ENCODE measurements at regions not wholly inside any gene's neighbourhood (a gene's known extent, or its start where the extent isn't known, plus 50 kb on each side); places are given as distances from the start of the nearest gene placed in this dataset.

DNA sequence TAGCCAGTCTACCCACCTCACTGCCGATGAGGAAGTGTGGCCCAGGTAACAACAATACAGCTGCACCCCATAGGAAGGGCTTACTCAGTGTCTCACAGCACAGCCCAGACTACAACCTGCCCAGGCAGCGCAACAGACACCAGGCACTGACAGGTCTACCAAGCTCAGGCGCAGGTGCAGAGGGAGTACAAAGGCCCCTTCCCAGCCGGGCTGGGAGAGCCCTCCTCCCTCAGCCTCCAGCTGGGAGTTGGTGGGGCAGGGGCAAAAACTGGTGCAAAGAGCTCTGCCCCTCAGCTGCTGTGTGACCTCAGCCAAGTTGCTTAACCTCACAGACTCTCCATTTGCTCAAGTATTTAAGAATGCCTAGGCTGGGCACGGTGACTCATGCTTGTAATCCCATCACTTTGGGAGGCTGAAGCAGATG is 112.6 kb upstream of the LHX1 start:
- Mint-ChIP-seq H3K4me3 (no peak overlapping the region), H3K36me3 (ENCODE audit: low read depth) (no peaks in the 10 kb centered on the region), H3K9me3 (no peaks in the 10 kb centered on the region), H3K4me1 (no peaks in the 10 kb centered on the region), H3K27me3 (ENCODE audit: low read depth) (peaks cover 60% of the 10 kb centered on the region), H3K27ac (ENCODE audit: unreplicated experiment) (no peak overlapping the region)
- TF ChIP-seq, protein P1, sequence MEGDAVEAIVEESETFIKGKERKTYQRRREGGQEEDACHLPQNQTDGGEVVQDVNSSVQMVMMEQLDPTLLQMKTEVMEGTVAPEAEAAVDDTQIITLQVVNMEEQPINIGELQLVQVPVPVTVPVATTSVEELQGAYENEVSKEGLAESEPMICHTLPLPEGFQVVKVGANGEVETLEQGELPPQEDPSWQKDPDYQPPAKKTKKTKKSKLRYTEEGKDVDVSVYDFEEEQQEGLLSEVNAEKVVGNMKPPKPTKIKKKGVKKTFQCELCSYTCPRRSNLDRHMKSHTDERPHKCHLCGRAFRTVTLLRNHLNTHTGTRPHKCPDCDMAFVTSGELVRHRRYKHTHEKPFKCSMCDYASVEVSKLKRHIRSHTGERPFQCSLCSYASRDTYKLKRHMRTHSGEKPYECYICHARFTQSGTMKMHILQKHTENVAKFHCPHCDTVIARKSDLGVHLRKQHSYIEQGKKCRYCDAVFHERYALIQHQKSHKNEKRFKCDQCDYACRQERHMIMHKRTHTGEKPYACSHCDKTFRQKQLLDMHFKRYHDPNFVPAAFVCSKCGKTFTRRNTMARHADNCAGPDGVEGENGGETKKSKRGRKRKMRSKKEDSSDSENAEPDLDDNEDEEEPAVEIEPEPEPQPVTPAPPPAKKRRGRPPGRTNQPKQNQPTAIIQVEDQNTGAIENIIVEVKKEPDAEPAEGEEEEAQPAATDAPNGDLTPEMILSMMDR (conservative IDR thresholded peaks at IDR 0.05): no peak
- no peak for DNase-seq (ENCODE audit: low read depth, low spot score)

DNA sequence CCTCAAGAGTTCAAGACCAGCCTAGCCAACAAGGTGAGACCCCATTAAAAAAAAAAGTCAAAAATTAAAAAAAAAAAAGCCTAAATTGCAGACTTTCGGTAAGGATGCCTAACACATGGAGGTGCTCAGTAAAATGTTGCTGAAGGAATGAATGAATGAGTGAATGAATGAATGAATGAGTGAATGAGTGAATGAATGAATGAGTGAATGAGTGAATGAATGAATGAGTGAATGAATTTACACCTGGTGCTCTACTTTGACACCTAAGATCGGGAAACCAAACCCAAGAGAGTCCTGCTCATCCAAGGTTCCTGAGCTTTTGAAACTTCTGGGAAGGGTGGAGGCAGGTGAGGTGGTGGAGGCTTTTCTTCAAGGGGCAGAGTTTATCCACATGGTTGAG is 112.2 kb upstream of the LHX1 start:
- H3K27me3 Mint-ChIP-seq (ENCODE audit: low read depth): peaks cover 55% of the 10 kb centered on the region
- TF ChIP-seq, protein P1 (conservative IDR thresholded peaks at IDR 0.05): no peak
- H3K4me1 Mint-ChIP-seq: no peaks in the 10 kb centered on the region

DNA sequence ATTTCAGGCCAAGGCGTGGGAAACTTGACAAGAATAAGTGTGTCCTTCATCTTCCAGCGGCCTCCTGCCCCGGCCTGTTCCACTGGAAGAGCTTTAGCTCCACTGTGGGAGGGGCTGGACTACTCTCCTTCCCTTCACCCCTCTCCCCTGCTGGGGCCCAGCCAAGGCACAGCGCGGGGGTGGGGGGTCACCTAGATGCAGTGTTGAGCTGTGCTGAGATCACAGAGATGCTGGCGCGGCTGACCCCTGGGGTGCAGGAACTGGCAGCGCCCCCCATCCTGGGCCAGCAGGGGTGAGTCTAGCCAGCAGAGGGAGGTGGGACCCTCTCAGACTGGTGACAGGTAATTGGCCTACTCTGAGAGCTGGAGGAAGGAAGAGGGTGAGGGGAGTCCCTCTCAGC is 111.8 kb upstream of the LHX1 start:
- no peak overlapping the region for H3K27ac Mint-ChIP-seq (ENCODE audit: unreplicated experiment)
- H3K27me3 Mint-ChIP-seq (ENCODE audit: low read depth): peaks cover 51% of the 10 kb centered on the region
- no peaks in the 10 kb centered on the region for H3K4me1 Mint-ChIP-seq
- H3K9me3 Mint-ChIP-seq: no peaks in the 10 kb centered on the region
- TF ChIP-seq, protein P1 (conservative IDR thresholded peaks at IDR 0.05): no peak
- no peak for DNase-seq (ENCODE audit: low read depth, low spot score)
- no peak overlapping the region for H3K4me3 Mint-ChIP-seq
- no peaks in the 10 kb centered on the region for H3K36me3 Mint-ChIP-seq (ENCODE audit: low read depth)

More for the DNA sequence above, 112.2 kb upstream of the LHX1 start:
- Mint-ChIP-seq H3K36me3 (ENCODE audit: low read depth) (no peaks in the 10 kb centered on the region), H3K27ac (ENCODE audit: unreplicated experiment) (no peak overlapping the region), H3K4me3 (no peak overlapping the region), H3K9me3 (no peaks in the 10 kb centered on the region)
- no peak for DNase-seq (ENCODE audit: low read depth, low spot score)

DNA sequence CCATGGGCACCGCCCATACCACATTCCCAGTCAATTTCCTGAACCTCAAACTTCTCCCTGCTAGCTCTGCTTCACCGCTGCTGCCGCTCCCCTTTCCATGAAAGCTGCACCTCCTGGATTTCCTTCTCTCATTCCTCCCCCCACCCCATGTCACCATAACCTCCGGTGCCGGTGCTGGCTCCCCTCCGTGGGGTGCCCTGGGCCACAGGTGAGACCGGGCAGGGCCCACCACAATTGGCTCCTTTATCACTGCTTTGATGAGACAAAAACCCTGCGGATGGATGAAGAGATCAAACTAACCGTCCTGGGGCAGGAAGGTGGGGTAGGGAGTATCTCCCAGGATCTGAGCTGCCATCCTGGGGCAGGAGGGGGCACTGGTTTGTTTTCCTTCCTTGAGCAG is 111.3 kb upstream of the LHX1 start:
- H3K27ac Mint-ChIP-seq (ENCODE audit: unreplicated experiment): no peak overlapping the region
- no peak for DNase-seq (ENCODE audit: low read depth, low spot score)
- H3K4me3 Mint-ChIP-seq: no peak overlapping the region
- H3K4me1 Mint-ChIP-seq: no peaks in the 10 kb centered on the region
- peaks cover 47% of the 10 kb centered on the region for H3K27me3 Mint-ChIP-seq (ENCODE audit: low read depth)
- TF ChIP-seq, protein P1 (conservative IDR thresholded peaks at IDR 0.05): no peak
- no peaks in the 10 kb centered on the region for H3K36me3 Mint-ChIP-seq (ENCODE audit: low read depth)
- no peaks in the 10 kb centered on the region for H3K9me3 Mint-ChIP-seq

DNA sequence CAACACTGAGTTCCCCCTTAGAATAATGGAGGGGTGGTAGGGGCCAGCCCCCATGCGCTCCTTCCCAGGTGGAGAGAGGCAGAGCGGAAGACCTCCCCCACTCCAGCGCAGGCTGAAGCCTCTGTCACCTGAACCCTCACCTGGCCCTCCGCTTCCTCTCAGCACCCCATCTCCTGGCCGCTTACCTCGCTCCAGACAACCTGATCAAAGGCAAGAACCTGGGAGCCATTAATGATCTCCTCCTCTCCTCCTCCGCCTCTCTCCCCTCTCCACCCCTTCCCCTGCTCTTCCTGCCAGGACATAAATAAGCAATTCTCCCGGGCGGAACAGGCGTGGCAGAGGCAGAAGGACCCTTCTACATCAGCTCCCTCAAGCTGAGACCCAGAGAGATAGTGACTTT is 110.2 kb upstream of the LHX1 start:
- no peak overlapping the region for H3K4me3 Mint-ChIP-seq

More for the DNA sequence above, 110.2 kb upstream of the LHX1 start:
- peaks cover 37% of the 10 kb centered on the region for H3K27me3 Mint-ChIP-seq (ENCODE audit: low read depth)
- TF ChIP-seq, protein P1 (conservative IDR thresholded peaks at IDR 0.05): no peak
- H3K9me3 Mint-ChIP-seq: no peaks in the 10 kb centered on the region
- H3K4me1 Mint-ChIP-seq: no peaks in the 10 kb centered on the region
- no peak for DNase-seq (ENCODE audit: low read depth, low spot score)
- H3K36me3 Mint-ChIP-seq (ENCODE audit: low read depth): no peaks in the 10 kb centered on the region
- no peak overlapping the region for H3K27ac Mint-ChIP-seq (ENCODE audit: unreplicated experiment)

Data from neural crest cell (in vitro differentiated cells).